ENCODE measurements at regions not wholly inside any gene's neighbourhood (a gene's known extent, or its start where the extent isn't known, plus 50 kb on each side); places are given as distances from the start of the nearest gene placed in this dataset.

DNA sequence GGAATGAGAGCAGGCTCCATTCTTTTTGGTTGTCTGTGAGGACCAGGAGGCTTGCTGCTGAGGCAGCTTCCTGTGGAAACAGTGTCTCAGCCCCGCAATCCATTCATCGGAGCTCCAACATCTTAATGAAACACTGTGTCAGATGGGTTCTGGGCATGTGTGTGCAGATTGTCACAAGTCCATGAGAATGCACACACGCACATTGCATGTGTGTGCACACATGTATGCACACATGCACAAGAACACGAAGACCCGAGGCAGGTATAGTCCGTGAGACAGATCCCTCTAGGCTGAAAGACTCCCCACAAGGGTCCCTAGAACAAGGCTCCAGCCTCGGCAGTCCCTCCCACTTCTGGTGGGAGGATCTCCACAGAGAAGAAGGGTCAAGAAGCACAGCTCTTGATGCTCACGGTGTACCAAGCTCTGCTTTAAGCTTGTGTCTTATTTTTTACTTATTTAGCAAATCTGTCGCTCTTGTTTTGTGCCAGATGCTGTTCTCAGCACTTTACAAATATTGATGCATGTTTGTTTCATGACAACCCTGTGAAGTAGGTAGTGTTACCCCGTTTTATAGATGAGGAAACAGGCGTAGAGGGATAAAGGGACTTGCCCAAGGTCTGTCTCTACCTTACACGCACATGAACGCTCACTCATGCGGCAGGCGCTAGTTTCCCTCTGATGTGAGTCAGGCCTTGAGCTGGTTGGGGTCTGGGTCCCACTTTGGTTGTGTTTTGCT, 213.1 kb downstream of the SEC14L1 start:
- DNase-seq (ENCODE audit: extremely low read depth in 1 of 11, low read depth in 9 of 11, low spot score in 4 of 11): no peak

GRCh38 chr17:77354420-77354669, 213.6 kb downstream of the SEC14L1 start:
- peak in 1 of 11 donors; percentile 74 for DNase-seq (ENCODE audit: extremely low read depth in 1 of 11, low read depth in 9 of 11, low spot score in 4 of 11)

DNA sequence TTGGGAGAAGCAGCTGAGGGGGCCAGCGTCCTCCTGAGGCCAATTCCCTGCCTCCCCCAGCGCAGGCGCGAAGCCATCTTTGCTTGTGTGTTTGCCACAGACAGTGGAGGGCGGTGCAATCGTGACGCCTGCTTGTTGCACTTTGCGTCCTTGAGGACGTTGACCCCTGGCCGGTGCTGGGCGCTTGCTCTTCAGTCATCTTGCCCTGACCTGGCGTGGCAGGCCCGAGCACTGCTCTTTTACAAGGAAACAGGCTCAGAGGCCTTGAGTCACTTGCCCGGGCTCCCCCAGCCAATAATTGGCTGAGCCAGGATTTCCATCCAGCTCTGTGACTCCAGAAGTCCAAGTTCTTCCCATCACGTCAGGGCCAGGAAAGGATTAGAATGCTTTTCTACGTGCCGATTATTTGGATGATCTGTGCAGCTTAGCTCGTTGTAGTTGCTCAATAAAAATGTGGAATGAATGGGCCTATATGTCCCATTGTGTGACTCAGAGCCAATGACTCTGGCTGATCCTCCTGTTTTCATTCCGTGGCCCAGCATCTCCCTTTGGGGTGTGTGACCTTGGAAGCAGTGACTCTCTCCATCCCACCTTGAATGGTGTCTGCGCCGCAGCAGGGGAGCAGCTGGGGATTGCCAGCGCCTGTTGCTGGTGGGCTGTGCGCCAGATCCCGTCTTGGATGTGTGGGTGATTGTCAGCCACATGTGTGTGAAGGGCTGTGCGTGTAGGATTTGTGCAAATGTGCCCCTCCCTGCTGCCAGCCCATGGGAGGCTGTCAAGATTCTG, 214.1 kb downstream of the SEC14L1 start:
- DNase-seq (ENCODE audit: extremely low read depth in 1 of 11, low read depth in 9 of 11, low spot score in 4 of 11): no peak

DNA sequence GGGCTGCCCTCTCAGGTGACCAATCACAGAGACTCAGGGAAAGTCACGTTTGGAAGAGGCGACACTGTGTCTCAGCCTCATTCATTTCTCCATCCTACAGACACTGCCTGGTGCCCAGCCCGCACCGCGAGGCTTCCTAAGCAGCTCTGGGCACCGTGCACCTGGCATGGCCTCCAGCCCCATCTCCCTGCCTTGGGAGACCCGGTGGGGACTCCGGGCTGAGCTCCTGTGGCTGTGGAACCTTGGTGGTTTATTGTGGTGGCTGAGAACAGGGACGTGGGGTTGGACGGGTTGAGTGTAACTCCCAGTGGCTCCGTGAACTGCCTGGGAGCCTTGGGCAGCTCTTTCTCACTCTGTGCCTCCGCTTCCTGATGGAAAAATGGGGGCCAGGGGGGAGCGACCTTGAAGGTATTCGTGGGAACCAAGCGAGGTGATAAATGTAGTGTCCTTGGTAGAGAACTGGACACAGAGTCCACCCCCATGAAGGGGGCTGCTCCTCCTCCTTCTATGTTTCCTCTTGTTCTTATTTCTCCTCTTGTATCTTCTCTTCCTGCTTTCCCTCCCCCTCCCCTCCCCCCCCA, 215.4 kb downstream of the SEC14L1 start:
- no peak for DNase-seq (ENCODE audit: extremely low read depth in 1 of 11, low read depth in 9 of 11, low spot score in 4 of 11)

- DNase-seq (ENCODE audit: extremely low read depth in 1 of 11, low read depth in 9 of 11, low spot score in 4 of 11): no peak
Measured at GRCh38 chr17:77356690-77357201, 216.0 kb downstream of the SEC14L1 start.

- DNase-seq (ENCODE audit: extremely low read depth in 1 of 11, low read depth in 9 of 11, low spot score in 4 of 11): no peak
Measured at GRCh38 chr17:77358801-77359200, 218.0 kb downstream of the SEC14L1 start.

DNA sequence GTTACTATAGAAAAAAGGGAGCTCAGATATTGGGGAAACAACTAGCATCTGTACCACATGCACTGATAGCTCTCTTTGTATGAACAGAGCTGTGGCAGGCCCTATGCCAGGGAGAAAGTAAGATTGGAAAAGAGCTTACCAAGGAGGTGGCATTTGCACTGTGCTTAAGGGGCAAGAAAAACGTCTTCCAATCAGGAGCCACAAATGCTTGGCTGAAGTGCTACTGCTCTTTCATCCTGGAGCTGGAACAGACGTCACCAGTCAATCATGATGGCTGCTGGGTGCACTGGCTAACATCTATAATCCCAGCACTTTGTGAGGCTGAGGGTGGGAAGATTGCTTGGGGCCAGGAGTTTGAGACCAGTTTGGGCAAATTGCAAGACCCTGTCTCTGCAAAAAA, 218.5 kb downstream of the SEC14L1 start:
- no peak for DNase-seq (ENCODE audit: extremely low read depth in 1 of 11, low read depth in 9 of 11, low spot score in 4 of 11)

- no peak for DNase-seq (ENCODE audit: extremely low read depth in 1 of 11, low read depth in 9 of 11, low spot score in 4 of 11)
Measured at GRCh38 chr17:77361986-77362620, 221.3 kb downstream of the SEC14L1 start.

DNA sequence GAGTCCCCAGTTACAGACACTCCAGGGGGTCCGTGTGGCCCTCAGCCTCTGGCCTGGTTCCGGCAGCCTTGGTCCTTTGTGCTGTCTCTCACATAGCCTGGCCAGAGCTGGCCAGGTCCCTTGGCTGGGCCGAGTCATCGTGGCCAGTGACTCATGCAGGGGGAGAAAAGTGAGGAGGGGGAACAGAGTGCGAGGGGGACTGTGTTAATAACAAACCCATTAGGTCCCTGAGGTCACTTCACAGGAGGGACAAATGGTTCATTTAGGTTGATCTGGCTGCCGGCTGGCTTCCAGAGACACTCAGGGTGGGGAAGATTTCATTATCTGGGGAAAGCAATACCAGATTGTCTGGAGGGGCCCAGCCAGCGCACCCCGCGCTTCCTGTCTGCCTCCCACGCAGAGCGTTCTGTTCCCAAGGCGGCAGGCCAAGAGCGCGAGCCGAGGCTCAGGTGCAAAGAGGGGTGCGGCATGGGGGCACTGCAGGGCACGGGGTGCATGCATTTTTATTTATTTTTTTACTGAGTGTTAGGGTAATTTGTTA, 223.1 kb downstream of the SEC14L1 start:
- no peak for DNase-seq (ENCODE audit: extremely low read depth in 1 of 11, low read depth in 9 of 11, low spot score in 4 of 11)

- DNase-seq (ENCODE audit: extremely low read depth in 1 of 11, low read depth in 9 of 11, low spot score in 4 of 11): no peak
Measured at GRCh38 chr17:77364381-77364911, 223.7 kb downstream of the SEC14L1 start.

DNA sequence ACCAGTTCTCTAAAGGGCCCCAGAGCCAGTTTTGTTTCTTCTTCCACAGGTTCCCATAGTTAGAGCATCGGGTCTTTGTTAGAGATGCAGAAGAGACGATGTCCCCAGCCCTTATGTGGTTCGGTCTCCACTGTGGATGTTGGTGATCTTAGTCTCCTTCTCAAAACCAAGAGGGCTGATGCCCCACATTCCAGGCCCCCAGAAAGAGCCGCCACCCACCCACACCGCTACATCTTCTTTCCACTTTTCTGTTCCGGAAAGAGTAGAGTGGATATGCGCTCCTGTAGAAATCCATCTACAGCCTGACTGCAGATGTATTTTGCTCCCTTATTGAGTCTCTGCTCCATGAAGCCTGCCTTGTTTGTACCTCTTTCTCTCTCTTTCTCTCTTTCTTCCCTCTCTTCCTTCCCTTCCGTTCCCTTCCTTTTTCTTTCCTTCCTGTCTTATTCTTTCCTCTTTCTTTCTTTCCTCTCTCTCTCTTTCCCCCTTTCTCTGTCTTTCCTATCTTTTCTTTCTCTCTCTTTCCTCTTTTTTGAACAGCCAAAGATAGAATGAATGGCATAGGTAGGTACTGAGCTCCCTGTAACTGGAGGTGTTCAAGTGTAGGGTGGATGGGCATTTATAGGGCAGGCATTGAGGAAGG, 224.3 kb downstream of the SEC14L1 start:
- DNase-seq (ENCODE audit: extremely low read depth in 1 of 11, low read depth in 9 of 11, low spot score in 4 of 11): no peak

- DNase-seq (ENCODE audit: extremely low read depth in 1 of 11, low read depth in 9 of 11, low spot score in 4 of 11): no peak
Measured at GRCh38 chr17:77365584-77366186, 224.9 kb downstream of the SEC14L1 start.

GRCh38 chr17:77366206-77366557, 225.4 kb downstream of the SEC14L1 start:
- DNase-seq (ENCODE audit: extremely low read depth in 1 of 11, low read depth in 9 of 11, low spot score in 4 of 11): no peak

DNA sequence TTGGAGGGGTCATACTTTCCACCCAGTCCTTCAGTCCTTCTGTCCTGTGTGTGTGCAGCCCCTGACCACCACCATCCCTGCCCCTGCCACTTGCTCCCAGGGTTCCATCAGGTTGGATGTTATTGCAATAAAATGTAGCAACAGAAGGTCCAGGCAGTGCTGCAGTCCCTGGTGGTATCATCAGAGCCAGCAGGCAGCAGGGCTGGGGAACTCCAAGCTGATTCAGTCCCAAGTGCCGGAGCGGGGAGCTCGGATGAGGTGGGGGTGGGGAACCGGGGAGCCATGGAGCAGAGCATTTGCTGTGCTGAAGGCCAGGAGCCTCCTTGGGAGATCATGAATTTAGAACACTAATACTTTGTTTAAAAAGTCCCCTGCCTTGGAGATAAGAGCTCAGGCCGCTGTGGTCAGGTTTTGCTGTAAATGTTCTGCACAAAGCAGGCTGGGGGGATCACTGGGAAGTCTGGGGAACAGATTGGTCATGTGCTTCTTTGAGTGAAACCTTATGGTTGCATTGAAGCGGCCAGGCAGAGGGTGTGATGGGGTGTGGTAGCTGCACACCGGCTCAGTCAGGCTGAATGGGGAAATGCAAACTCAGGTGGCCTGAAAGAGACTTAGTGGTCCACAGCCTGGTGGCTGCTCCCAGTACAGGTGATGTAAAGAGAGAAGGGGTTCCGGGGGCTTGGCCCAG, 225.9 kb downstream of the SEC14L1 start:
- no peak for DNase-seq (ENCODE audit: extremely low read depth in 1 of 11, low read depth in 9 of 11, low spot score in 4 of 11)

DNA sequence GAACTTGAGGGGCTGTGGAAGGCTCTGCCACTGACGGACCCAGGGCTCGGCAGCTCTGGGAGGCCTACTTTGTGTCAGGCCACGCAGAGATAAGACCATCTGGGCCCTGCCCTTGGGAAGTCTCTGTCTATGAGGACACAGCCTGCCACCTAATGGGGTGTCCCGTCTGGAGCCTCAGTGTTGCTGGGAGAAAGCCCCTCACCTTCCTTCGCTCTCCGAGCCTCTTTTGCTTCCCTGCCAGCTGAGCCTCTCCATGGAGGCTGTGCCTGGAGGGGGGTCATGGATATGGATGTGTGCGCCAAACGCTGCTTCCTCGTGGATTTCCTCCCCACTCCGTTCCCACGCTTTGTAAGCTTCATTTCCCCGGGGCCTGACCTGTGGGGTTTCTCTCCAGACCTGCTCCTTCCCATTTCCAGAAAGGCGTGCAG, 228.8 kb downstream of the SEC14L1 start:
- DNase-seq (ENCODE audit: extremely low read depth in 1 of 11, low read depth in 9 of 11, low spot score in 4 of 11): no peak

- no peak for DNase-seq (ENCODE audit: extremely low read depth in 1 of 11, low read depth in 9 of 11, low spot score in 4 of 11)
Measured at GRCh38 chr17:77370586-77370985, 229.8 kb downstream of the SEC14L1 start.

GRCh38 chr17:77371117-77371887, 230.5 kb downstream of the SEC14L1 start:
- no peak for DNase-seq (ENCODE audit: extremely low read depth in 1 of 11, low read depth in 9 of 11, low spot score in 4 of 11)

All from renal cortex interstitium (tissue), 11 donors.